ENCODE measurements at regions not wholly inside any gene's neighbourhood (a gene's known extent, or its start where the extent isn't known, plus 50 kb on each side); places are given as distances from the start of the nearest gene placed in this dataset.

DNA sequence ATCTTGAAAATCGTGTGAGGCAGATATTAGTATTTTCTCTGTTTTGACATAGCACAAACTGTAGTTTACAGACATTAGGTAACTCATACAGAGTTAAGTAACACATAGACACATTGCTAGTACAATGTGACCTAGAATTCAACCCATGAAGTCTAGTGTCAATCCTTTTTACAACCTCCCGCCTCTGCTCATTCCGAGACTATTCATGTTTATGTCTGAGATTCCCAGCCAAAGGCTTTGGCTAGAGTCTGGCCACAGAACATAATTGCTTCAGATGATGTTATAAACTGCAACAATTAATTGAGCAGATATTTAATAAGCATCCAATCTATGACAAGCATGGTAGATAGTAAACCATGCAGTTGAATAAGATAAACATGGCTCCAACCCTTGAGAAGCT is 841.0 kb downstream of the STIM2 start:
- no peaks in the 10 kb centered on the region for H3K27me3 Mint-ChIP-seq (ENCODE audit: low read depth, unreplicated experiment)
- FAIRE-seq: no peak
- H3K36me3 Mint-ChIP-seq (ENCODE audit: low read depth, unreplicated experiment): no peaks in the 10 kb centered on the region
- Histone ChIP-seq H3K79me2 (ENCODE audit: insufficient read depth, low read length) (no peaks in the 10 kb centered on the region), H3K4me1 (ENCODE audit: insufficient read depth, low read length) (no peaks in the 10 kb centered on the region), H3K9ac (ENCODE audit: low read length) (no peak overlapping the region), H2AFZ (ENCODE audit: low read depth, low read length) (no peak overlapping the region), H3K36me3 (ENCODE audit: insufficient read depth, low read length) (no peaks in the 10 kb centered on the region), H3K4me2 (ENCODE audit: low read length) (no peak overlapping the region), H3K9me3 (ENCODE audit: insufficient read depth, low read depth, low read length) (no peaks in the 10 kb centered on the region), H4K20me1 (ENCODE audit: insufficient read depth, low read length) (no peaks in the 10 kb centered on the region), H3K27ac (ENCODE audit: low read depth, low read length) (no peak overlapping the region), H3K4me3 (ENCODE audit: insufficient read depth, low read depth, low read length) (no peak overlapping the region), H3K27me3 (ENCODE audit: insufficient read depth, low read length) (no peaks in the 10 kb centered on the region)
- TF ChIP-seq EZH2 (IDR thresholded peaks at IDR 0.05; ENCODE audit: insufficient read depth, low read length): no peak
- TF ChIP-seq, protein P1, sequence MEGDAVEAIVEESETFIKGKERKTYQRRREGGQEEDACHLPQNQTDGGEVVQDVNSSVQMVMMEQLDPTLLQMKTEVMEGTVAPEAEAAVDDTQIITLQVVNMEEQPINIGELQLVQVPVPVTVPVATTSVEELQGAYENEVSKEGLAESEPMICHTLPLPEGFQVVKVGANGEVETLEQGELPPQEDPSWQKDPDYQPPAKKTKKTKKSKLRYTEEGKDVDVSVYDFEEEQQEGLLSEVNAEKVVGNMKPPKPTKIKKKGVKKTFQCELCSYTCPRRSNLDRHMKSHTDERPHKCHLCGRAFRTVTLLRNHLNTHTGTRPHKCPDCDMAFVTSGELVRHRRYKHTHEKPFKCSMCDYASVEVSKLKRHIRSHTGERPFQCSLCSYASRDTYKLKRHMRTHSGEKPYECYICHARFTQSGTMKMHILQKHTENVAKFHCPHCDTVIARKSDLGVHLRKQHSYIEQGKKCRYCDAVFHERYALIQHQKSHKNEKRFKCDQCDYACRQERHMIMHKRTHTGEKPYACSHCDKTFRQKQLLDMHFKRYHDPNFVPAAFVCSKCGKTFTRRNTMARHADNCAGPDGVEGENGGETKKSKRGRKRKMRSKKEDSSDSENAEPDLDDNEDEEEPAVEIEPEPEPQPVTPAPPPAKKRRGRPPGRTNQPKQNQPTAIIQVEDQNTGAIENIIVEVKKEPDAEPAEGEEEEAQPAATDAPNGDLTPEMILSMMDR (IDR thresholded peaks at IDR 0.05; ENCODE audit: insufficient read depth, low read depth, low read length): no peak
- peaks cover 30% of the 10 kb centered on the region for H3K4me1 Mint-ChIP-seq (ENCODE audit: low read depth, unreplicated experiment)
- H3K4me3 Mint-ChIP-seq (ENCODE audit: unreplicated experiment): no peak overlapping the region
- H3K27ac Mint-ChIP-seq (ENCODE audit: unreplicated experiment): peak overlapping the region; percentile 84
- peak; percentile 0 for DNase-seq (ENCODE audit: low read depth)
- H3K9me3 Mint-ChIP-seq (ENCODE audit: unreplicated experiment): no peaks in the 10 kb centered on the region

DNA sequence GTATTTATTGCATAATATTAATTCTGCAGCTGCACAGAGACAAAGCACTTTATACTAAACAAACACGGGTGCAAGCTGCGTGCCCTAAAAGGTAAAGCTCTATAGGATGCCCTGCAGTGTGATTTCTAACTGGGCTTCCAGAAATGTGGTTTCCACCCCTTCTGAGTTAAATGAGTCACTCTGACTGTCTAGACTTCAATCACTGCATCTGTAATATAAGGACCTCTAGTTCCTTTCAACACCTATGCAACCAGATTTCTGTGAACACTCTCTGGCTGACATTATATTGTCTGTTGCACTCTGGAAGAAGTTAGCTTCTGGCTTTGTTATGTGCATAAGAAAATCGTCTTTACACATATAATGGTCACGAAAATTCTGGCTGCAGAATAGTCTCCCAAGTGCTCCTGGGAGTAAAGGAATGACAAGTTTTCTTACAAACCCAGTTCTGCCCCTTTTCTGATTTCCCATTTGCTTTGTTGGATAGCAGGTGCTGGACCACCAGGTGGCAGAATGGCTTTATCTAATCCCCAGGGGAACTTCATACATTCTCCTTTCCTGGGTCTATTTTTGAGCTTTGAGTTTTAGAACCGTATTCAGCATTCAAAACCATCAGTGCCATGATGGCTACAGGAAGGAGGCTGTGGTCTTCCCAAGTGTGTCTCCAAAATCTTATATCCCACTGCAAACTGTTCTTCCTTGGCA is 842.2 kb downstream of the STIM2 start:
- peak overlapping the region; percentile 85 for H3K27ac Mint-ChIP-seq (ENCODE audit: unreplicated experiment)
- no peak for DNase-seq (ENCODE audit: low read depth)
- H3K4me1 Mint-ChIP-seq (ENCODE audit: low read depth, unreplicated experiment): peaks cover 30% of the 10 kb centered on the region
- no peak overlapping the region for H3K4me3 ChIP-seq (ENCODE audit: insufficient read depth, low read depth, low read length)
- no peak for TF ChIP-seq EZH2 (IDR thresholded peaks at IDR 0.05; ENCODE audit: insufficient read depth, low read length)
- TF ChIP-seq, protein P1 (IDR thresholded peaks at IDR 0.05; ENCODE audit: insufficient read depth, low read depth, low read length): peak; percentile 19
- no peaks in the 10 kb centered on the region for H3K36me3 Mint-ChIP-seq (ENCODE audit: low read depth, unreplicated experiment)
- H3K79me2 ChIP-seq (ENCODE audit: insufficient read depth, low read length): no peaks in the 10 kb centered on the region
- no peak overlapping the region for H3K4me2 ChIP-seq (ENCODE audit: low read length)
- no peak overlapping the region for H3K27ac ChIP-seq (ENCODE audit: low read depth, low read length)
- no peaks in the 10 kb centered on the region for H3K9me3 ChIP-seq (ENCODE audit: insufficient read depth, low read depth, low read length)
- H3K36me3 ChIP-seq (ENCODE audit: insufficient read depth, low read length): no peaks in the 10 kb centered on the region
- no peaks in the 10 kb centered on the region for H3K9me3 Mint-ChIP-seq (ENCODE audit: unreplicated experiment)
- no peak for FAIRE-seq
- no peak overlapping the region for H3K9ac ChIP-seq (ENCODE audit: low read length)
- H3K27me3 ChIP-seq (ENCODE audit: insufficient read depth, low read length): no peaks in the 10 kb centered on the region
- H3K4me1 ChIP-seq (ENCODE audit: insufficient read depth, low read length): no peaks in the 10 kb centered on the region
- H3K27me3 Mint-ChIP-seq (ENCODE audit: low read depth, unreplicated experiment): no peaks in the 10 kb centered on the region
- no peak overlapping the region for H3K4me3 Mint-ChIP-seq (ENCODE audit: unreplicated experiment)
- no peak overlapping the region for H2AFZ ChIP-seq (ENCODE audit: low read depth, low read length)
- no peaks in the 10 kb centered on the region for H4K20me1 ChIP-seq (ENCODE audit: insufficient read depth, low read length)

DNA sequence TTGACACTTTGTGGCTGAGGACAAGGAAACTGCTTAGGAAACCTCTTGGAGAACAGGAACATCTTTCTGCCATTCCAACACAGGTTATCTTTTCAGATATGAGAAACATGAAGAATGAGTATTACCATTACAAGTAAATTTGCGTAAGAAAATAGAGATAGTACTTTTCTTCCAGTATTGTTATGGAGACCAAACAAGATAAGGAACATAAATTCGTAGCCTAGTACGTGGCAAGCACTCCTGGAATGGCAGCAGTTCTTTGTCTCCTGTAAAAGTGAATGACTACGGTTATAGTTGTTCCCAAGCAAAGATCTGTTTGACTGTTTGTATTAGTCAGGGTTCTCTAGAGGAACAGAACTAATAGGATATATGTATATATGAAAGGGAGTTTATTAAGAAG is 843.1 kb downstream of the STIM2 start:
- TF ChIP-seq EZH2 (IDR thresholded peaks at IDR 0.05; ENCODE audit: insufficient read depth, low read length): no peak
- TF ChIP-seq, protein P1 (IDR thresholded peaks at IDR 0.05; ENCODE audit: insufficient read depth, low read depth, low read length): no peak
- H3K27me3 Mint-ChIP-seq (ENCODE audit: low read depth, unreplicated experiment): no peaks in the 10 kb centered on the region
- FAIRE-seq (no peak), DNase-seq (ENCODE audit: low read depth) (no peak)
- H3K36me3 Mint-ChIP-seq (ENCODE audit: low read depth, unreplicated experiment): no peaks in the 10 kb centered on the region
- Histone ChIP-seq H3K9ac (ENCODE audit: low read length) (no peak overlapping the region), H3K9me3 (ENCODE audit: insufficient read depth, low read depth, low read length) (no peaks in the 10 kb centered on the region), H3K4me1 (ENCODE audit: insufficient read depth, low read length) (no peaks in the 10 kb centered on the region), H3K79me2 (ENCODE audit: insufficient read depth, low read length) (no peaks in the 10 kb centered on the region), H3K27ac (ENCODE audit: low read depth, low read length) (no peak overlapping the region), H4K20me1 (ENCODE audit: insufficient read depth, low read length) (no peaks in the 10 kb centered on the region), H3K4me2 (ENCODE audit: low read length) (no peak overlapping the region), H3K27me3 (ENCODE audit: insufficient read depth, low read length) (no peaks in the 10 kb centered on the region), H3K4me3 (ENCODE audit: insufficient read depth, low read depth, low read length) (no peak overlapping the region), H3K36me3 (ENCODE audit: insufficient read depth, low read length) (no peaks in the 10 kb centered on the region), H2AFZ (ENCODE audit: low read depth, low read length) (no peak overlapping the region)
- H3K4me3 Mint-ChIP-seq (ENCODE audit: unreplicated experiment): no peak overlapping the region
- H3K4me1 Mint-ChIP-seq (ENCODE audit: low read depth, unreplicated experiment): peaks cover 30% of the 10 kb centered on the region
- peak overlapping the region; percentile 85 for H3K27ac Mint-ChIP-seq (ENCODE audit: unreplicated experiment)
- no peaks in the 10 kb centered on the region for H3K9me3 Mint-ChIP-seq (ENCODE audit: unreplicated experiment)

Measured in astrocyte (in vitro differentiated cells and primary cell).